ENCODE measurements at regions not wholly inside any gene's neighbourhood (a gene's known extent, or its start where the extent isn't known, plus 50 kb on each side); places are given as distances from the start of the nearest gene placed in this dataset.

GRCh38 chr18:65468881-65469280 lies 281.9 kb upstream of the CDH7 start:
- H3K27me3 ChIP-seq = no peaks in the 10 kb centered on the region
- H3K27ac ChIP-seq = no peak overlapping the region
- H3K9ac ChIP-seq (ENCODE audit: low read depth in 2 of 2, low read length in 2 of 2) = no peak overlapping the region
- no peak for TF ChIP-seq CTCF (IDR thresholded peaks at IDR 0.05)
- H3K36me3 ChIP-seq = no peaks in the 10 kb centered on the region
- H3K9me3 ChIP-seq = no peaks in the 10 kb centered on the region
- intact Hi-C loops (cut with DNase I) = no loop called here
- H3K4me3 ChIP-seq = no peak overlapping the region
- H3K4me1 ChIP-seq = no peaks in the 10 kb centered on the region
- no peak for DNase-seq

GRCh38 chr18:65464361-65464760 lies 286.5 kb upstream of the CDH7 start:
- intact Hi-C loops (cut with DNase I) = no loop called here

GRCh38 chr18:65459741-65460140 lies 291.1 kb upstream of the CDH7 start:
- Histone ChIP-seq H3K4me1 (no peaks in the 10 kb centered on the region), H3K36me3 (no peaks in the 10 kb centered on the region), H3K27ac (no peak overlapping the region), H3K27me3 (no peaks in the 10 kb centered on the region), H3K9me3 (no peaks in the 10 kb centered on the region), H3K4me3 (no peak overlapping the region), H3K9ac (ENCODE audit: low read depth in 2 of 2, low read length in 2 of 2) (no peak overlapping the region)
- no peak for TF ChIP-seq CTCF (IDR thresholded peaks at IDR 0.05)
- DNase-seq = no peak
- intact Hi-C loops (cut with DNase I) = no loop called here

More at GRCh38 chr18:65464361-65464760, 286.5 kb upstream of the CDH7 start:
- TF ChIP-seq CTCF (IDR thresholded peaks at IDR 0.05) = no peak
- no peaks in the 10 kb centered on the region for H3K27me3 ChIP-seq
- H3K9me3 ChIP-seq = no peaks in the 10 kb centered on the region
- DNase-seq = no peak
- H3K27ac ChIP-seq = no peak overlapping the region
- H3K9ac ChIP-seq (ENCODE audit: low read depth in 2 of 2, low read length in 2 of 2) = no peak overlapping the region
- no peak overlapping the region for H3K4me3 ChIP-seq
- no peaks in the 10 kb centered on the region for H3K4me1 ChIP-seq
- no peaks in the 10 kb centered on the region for H3K36me3 ChIP-seq

- Histone ChIP-seq H3K9me3 (no peaks in the 10 kb centered on the region), H3K27ac (no peak overlapping the region), H3K36me3 (no peaks in the 10 kb centered on the region), H3K4me3 (no peak overlapping the region), H3K27me3 (no peaks in the 10 kb centered on the region), H3K9ac (ENCODE audit: low read depth in 2 of 2, low read length in 2 of 2) (no peak overlapping the region), H3K4me1 (no peaks in the 10 kb centered on the region)
- intact Hi-C loops (cut with DNase I) = no loop called here
- DNase-seq = no peak
- no peak for TF ChIP-seq CTCF (IDR thresholded peaks at IDR 0.05)
Observed at GRCh38 chr18:65458871-65459270, 291.9 kb upstream of the CDH7 start.

- no peaks in the 10 kb centered on the region for H3K27me3 ChIP-seq
- no peaks in the 10 kb centered on the region for H3K36me3 ChIP-seq
- H3K9ac ChIP-seq (ENCODE audit: low read depth in 2 of 2, low read length in 2 of 2) = no peak overlapping the region
- DNase-seq = no peak
- H3K4me1 ChIP-seq = no peaks in the 10 kb centered on the region
- no peaks in the 10 kb centered on the region for H3K9me3 ChIP-seq
- H3K27ac ChIP-seq = no peak overlapping the region
- no peak for TF ChIP-seq CTCF (IDR thresholded peaks at IDR 0.05)
- intact Hi-C loops (cut with DNase I) = no loop called here
- no peak overlapping the region for H3K4me3 ChIP-seq
Observed at GRCh38 chr18:65439188-65439587, 311.6 kb upstream of the CDH7 start.

DNA sequence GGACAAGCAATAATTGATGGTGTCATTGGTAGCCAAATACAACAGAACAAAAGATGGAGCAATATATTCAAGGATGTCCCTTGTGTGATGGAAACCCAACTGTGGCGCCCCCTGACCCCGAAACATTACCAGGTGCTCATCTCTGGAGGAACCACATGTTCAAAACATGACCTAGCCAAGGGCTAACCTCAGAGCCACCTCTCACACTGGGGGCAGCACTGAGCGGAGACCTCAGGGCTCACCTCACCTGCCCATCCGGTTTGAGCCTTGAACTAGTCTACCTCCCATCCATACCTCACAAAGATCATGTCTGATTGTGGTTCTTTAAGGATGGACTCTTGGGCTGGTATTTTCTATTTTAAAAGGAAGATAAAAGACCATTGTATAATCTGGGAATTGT lies 314.4 kb upstream of the CDH7 start:
- Histone ChIP-seq H3K9ac (ENCODE audit: low read depth in 2 of 2, low read length in 2 of 2) (no peak overlapping the region), H3K4me1 (no peaks in the 10 kb centered on the region), H3K9me3 (no peaks in the 10 kb centered on the region), H3K4me3 (no peak overlapping the region), H3K27me3 (no peaks in the 10 kb centered on the region), H3K36me3 (no peaks in the 10 kb centered on the region), H3K27ac (no peak overlapping the region)
- no peak for DNase-seq
- no peak for TF ChIP-seq CTCF (IDR thresholded peaks at IDR 0.05)
- intact Hi-C loops (cut with DNase I) = no loop called here

Measured in colonic mucosa (tissue), 4 donors.